ENCODE measurements at regions not wholly inside any gene's neighbourhood (a gene's known extent, or its start where the extent isn't known, plus 50 kb on each side); places are given as distances from the start of the nearest gene placed in this dataset.

DNA sequence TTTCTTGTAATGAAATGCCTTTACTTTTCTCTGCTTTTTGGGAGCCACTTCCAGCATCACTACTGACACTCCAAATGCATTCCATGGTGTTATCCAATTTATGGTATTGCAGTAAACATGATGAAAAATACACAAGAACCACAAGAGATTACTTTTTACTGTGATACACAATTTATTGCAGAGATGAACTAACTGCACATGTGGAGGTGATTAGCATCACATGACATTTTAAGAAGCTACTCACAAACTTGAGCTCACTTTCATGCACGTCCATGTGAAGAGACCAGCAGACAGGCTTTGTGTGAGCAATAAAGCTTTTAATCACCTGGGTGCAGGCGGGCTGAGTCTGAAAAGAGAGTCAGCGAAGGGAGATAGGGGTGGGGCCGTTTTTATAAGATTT lies 780.5 kb upstream of the GOT2 start:
- Mint-ChIP-seq H3K27me3 (no peaks in the 10 kb centered on the region), H3K27ac (no peak overlapping the region), H3K4me1 (no peaks in the 10 kb centered on the region), H3K4me3 (no peak overlapping the region), H3K9me3 (peaks cover 16% of the 10 kb centered on the region), H3K36me3 (ENCODE audit: low read depth) (no peaks in the 10 kb centered on the region)
- TF ChIP-seq, protein P1, sequence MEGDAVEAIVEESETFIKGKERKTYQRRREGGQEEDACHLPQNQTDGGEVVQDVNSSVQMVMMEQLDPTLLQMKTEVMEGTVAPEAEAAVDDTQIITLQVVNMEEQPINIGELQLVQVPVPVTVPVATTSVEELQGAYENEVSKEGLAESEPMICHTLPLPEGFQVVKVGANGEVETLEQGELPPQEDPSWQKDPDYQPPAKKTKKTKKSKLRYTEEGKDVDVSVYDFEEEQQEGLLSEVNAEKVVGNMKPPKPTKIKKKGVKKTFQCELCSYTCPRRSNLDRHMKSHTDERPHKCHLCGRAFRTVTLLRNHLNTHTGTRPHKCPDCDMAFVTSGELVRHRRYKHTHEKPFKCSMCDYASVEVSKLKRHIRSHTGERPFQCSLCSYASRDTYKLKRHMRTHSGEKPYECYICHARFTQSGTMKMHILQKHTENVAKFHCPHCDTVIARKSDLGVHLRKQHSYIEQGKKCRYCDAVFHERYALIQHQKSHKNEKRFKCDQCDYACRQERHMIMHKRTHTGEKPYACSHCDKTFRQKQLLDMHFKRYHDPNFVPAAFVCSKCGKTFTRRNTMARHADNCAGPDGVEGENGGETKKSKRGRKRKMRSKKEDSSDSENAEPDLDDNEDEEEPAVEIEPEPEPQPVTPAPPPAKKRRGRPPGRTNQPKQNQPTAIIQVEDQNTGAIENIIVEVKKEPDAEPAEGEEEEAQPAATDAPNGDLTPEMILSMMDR (IDR thresholded peaks at IDR 0.05), result no peak
- DNase-seq (no peak), ATAC-seq (ENCODE audit: low read depth) (no peak)
- POLR2A ChIA-PET, result no interaction called here
- CTCF ChIA-PET, result no interaction called here
- intact Hi-C loops (cut with micrococcal nuclease), result no loop called here

DNA sequence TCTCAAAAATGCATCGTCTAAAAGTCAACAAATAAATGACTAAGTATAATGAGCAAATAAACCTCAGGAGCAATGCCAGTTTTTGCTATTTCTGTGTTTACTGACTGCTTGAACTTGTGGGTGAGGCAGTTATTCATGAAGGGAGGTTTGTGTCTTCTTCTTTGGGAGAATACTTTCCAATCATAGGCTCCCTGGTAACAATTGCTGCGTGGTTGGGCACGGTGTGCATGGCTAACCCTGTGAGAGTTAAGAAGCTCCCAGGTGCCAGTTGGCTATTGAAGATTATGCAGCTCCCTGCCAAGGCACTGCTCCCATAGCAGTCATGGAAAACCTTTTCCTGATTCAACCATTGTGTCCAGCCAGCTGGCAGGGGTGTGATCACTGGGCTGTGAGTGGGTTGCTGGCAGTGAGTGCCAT lies 775.9 kb upstream of the GOT2 start:
- H3K4me1 Mint-ChIP-seq, result no peaks in the 10 kb centered on the region
- ATAC-seq (ENCODE audit: low read depth) (no peak), DNase-seq (no peak)
- no peaks in the 10 kb centered on the region for H3K27me3 Mint-ChIP-seq
- TF ChIP-seq, protein P1 (IDR thresholded peaks at IDR 0.05), result no peak
- ChIA-PET CTCF (no interaction called here), POLR2A (no interaction called here)
- peaks cover 8% of the 10 kb centered on the region for H3K9me3 Mint-ChIP-seq
- H3K36me3 Mint-ChIP-seq (ENCODE audit: low read depth), result no peaks in the 10 kb centered on the region
- intact Hi-C loops (cut with micrococcal nuclease), result no loop called here
- H3K27ac Mint-ChIP-seq, result no peak overlapping the region
- H3K4me3 Mint-ChIP-seq, result no peak overlapping the region

DNA sequence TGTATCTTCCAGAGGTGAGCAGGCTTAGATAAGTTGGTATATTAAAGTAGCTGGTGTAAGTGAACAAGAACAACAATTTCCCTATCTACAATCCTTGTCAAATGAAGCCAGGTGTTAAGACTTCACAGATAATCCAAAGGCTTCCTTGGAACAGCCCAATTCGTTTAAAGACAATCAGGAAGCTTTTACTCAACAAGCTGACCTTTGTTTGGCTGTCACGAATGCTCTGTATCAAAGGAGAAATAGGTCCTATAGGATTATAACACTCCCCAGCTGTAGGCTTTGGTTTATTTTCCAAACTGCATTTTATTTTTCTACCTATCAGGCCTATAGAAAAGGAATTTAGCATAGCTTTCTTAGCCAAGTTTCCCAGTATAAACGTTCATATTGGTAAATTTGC lies 766.5 kb upstream of the GOT2 start:
- Mint-ChIP-seq H3K36me3 (ENCODE audit: low read depth) (no peaks in the 10 kb centered on the region), H3K9me3 (peaks cover 3% of the 10 kb centered on the region), H3K4me1 (no peaks in the 10 kb centered on the region), H3K27me3 (no peaks in the 10 kb centered on the region), H3K27ac (no peak overlapping the region), H3K4me3 (no peak overlapping the region)
- ATAC-seq (ENCODE audit: low read depth) (no peak), DNase-seq (no peak)
- intact Hi-C loops (cut with micrococcal nuclease), result no loop called here
- TF ChIP-seq, protein P1 (IDR thresholded peaks at IDR 0.05), result no peak
- POLR2A ChIA-PET, result no interaction called here
- CTCF ChIA-PET, result no interaction called here

DNA sequence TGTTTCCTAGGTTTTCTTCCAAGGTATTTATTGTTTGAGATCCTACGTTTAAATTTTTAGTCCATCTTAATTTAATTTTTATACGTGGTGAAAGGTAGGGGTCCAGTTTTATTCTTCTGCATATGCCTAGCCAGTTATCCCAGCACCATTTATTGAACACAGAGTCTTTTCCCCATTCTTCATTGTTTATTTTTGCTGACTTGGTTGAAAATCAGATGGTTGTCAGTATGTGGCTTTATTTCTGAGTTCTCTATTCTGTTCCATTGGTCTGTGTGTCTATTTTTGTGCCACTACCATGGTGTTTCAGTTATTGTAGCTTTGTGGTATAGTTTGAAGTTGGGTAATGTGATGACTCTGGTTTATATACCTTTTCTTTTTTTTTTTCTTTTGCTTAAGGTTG lies 753.0 kb upstream of the GOT2 start:
- POLR2A ChIA-PET, result no interaction called here
- intact Hi-C loops (cut with micrococcal nuclease), result no loop called here
- H3K9me3 Mint-ChIP-seq, result peaks cover 12% of the 10 kb centered on the region

DNA sequence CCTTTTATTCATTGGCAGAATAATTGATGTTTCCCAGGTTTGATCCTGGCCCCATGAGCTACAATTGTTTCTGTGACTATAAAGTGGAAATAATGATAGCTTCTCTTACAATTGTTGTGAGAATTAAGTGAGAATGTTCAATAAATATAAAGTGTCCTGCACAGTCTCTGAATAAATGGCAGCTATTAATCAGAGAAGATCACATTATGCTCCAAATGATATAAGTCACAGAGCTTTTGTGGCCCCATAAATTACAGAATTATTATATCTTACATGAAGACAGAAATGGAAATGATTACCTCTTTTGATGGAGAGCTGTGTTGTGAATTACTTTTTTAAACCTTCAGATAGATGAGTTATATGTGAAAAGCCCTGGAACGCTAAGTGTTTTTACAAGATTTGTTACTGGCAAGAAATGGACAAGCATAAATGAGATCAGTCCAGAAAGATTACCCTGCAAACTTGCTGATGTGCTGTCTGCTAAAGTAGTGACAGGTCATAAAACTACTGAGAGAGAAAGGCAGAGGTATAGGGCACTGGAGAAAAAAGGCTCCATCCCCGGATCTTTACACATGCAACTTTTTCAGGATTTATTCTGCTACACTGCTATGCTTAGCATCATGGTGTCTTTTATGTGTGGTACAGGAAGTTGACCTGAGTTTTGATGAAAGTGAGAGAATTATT lies 750.9 kb upstream of the GOT2 start:
- TF ChIP-seq, protein P1 (IDR thresholded peaks at IDR 0.05), result no peak
- POLR2A ChIA-PET, result no interaction called here
- no peak overlapping the region for H3K4me3 Mint-ChIP-seq
- intact Hi-C loops (cut with micrococcal nuclease), result no loop called here
- H3K27me3 Mint-ChIP-seq, result no peaks in the 10 kb centered on the region
- H3K27ac Mint-ChIP-seq, result no peak overlapping the region
- peaks cover 10% of the 10 kb centered on the region for H3K9me3 Mint-ChIP-seq
- no peaks in the 10 kb centered on the region for H3K36me3 Mint-ChIP-seq (ENCODE audit: low read depth)
- DNase-seq (no peak), ATAC-seq (ENCODE audit: low read depth) (no peak)
- CTCF ChIA-PET, result no interaction called here
- H3K4me1 Mint-ChIP-seq, result no peaks in the 10 kb centered on the region

More for the DNA sequence above, 753.0 kb upstream of the GOT2 start:
- Mint-ChIP-seq H3K4me1 (no peaks in the 10 kb centered on the region), H3K27ac (no peak overlapping the region), H3K27me3 (no peaks in the 10 kb centered on the region), H3K36me3 (ENCODE audit: low read depth) (no peaks in the 10 kb centered on the region), H3K4me3 (no peak overlapping the region)
- DNase-seq (no peak), ATAC-seq (ENCODE audit: low read depth) (no peak)
- CTCF ChIA-PET, result no interaction called here
- TF ChIP-seq, protein P1 (IDR thresholded peaks at IDR 0.05), result no peak
